Hypothalamus (tissue), 51 donors: ENCODE measurements at regions not wholly inside any gene's neighbourhood (a gene's known extent, or its start where the extent isn't known, plus 50 kb on each side); places are given as distances from the start of the nearest gene placed in this dataset.
"Not testable (repeated sequence)": the region's sequence is repeated elsewhere in the genome, so short reads cannot be mapped to it uniquely, and the experiment has no call there.

Source experiments
- DNase-seq, 51 donors: peaks; one replicate each; lab custom pipeline; 2025; lab: John Stamatoyannopoulos, UW

GRCh38 chr13:44756276-44756810 lies 180.2 kb upstream of the TSC22D1 start:
- no peak for DNase-seq

GRCh38 chr13:44755872-44756271 lies 179.7 kb upstream of the TSC22D1 start:
- no peak for DNase-seq

- DNase-seq: no peak
Measured at GRCh38 chr13:44752164-44752563, 176.0 kb upstream of the TSC22D1 start.

GRCh38 chr13:44750630-44751029 lies 174.5 kb upstream of the TSC22D1 start:
- DNase-seq: no peak

- DNase-seq: no peak
Measured at GRCh38 chr13:44749906-44750305, 173.8 kb upstream of the TSC22D1 start.

- no peak for DNase-seq
Measured at GRCh38 chr13:44748439-44748838, 172.3 kb upstream of the TSC22D1 start.

GRCh38 chr13:44747179-44747578 lies 171.0 kb upstream of the TSC22D1 start:
- peak in 3 of 51 donors; percentile 3 to 5 (median 4) for DNase-seq

- no peak for DNase-seq
Measured at GRCh38 chr13:44746690-44747089, 170.6 kb upstream of the TSC22D1 start.

- no peak for DNase-seq
Measured at GRCh38 chr13:44744880-44745633, 168.9 kb upstream of the TSC22D1 start.

GRCh38 chr13:44739539-44739938 lies 163.4 kb upstream of the TSC22D1 start:
- DNase-seq: no peak

GRCh38 chr13:44739120-44739519 lies 163.0 kb upstream of the TSC22D1 start:
- DNase-seq: no peak

GRCh38 chr13:44738463-44738862 lies 162.3 kb upstream of the TSC22D1 start:
- DNase-seq: no peak

- no peak for DNase-seq
Measured at GRCh38 chr13:44735806-44736205, 159.7 kb upstream of the TSC22D1 start.

- peak in 2 of 51 donors; percentile 8 to 10 for DNase-seq
Measured at GRCh38 chr13:44734201-44734707, 158.1 kb upstream of the TSC22D1 start.

- no peak for DNase-seq
Measured at GRCh38 chr13:44732503-44733098, 156.5 kb upstream of the TSC22D1 start.

GRCh38 chr13:44730851-44731250 lies 154.7 kb upstream of the TSC22D1 start:
- no peak for DNase-seq

- DNase-seq: no peak
Measured at GRCh38 chr13:44730099-44730498, 154.0 kb upstream of the TSC22D1 start.

GRCh38 chr13:44727591-44727990 lies 151.5 kb upstream of the TSC22D1 start:
- not testable (repeated sequence) for DNase-seq

- no peak for DNase-seq
Measured at GRCh38 chr13:44726778-44727177, 150.6 kb upstream of the TSC22D1 start.

- no peak for DNase-seq
Measured at GRCh38 chr13:44726214-44726613, 150.1 kb upstream of the TSC22D1 start.

- peak in 1 of 51 donors; percentile 3 for DNase-seq
Measured at GRCh38 chr13:44719857-44720671, 143.9 kb upstream of the TSC22D1 start.
